AG09319 (cell line): ENCODE measurements at regions not wholly inside any gene's neighbourhood (a gene's known extent, or its start where the extent isn't known, plus 50 kb on each side); places are given as distances from the start of the nearest gene placed in this dataset.
"Not testable (repeated sequence)": the region's sequence is repeated elsewhere in the genome, so short reads cannot be mapped to it uniquely, and the experiment has no call there.

Experiments used
- DNase-seq: peaks from one replicate; pipeline ENCODE4 v3.0.0-alpha.2; 2010; ENCODE audit warnings: low read depth; ENCODE audit errors: extremely low read depth
- CTCF ChIP-seq: IDR thresholded peaks from 2 replicates; pipeline ENCODE4 v1.5.1; 2011; ENCODE audit warnings: low read depth, mild to moderate bottlenecking, inconsistent platforms, low read length, moderate library complexity

DNA sequence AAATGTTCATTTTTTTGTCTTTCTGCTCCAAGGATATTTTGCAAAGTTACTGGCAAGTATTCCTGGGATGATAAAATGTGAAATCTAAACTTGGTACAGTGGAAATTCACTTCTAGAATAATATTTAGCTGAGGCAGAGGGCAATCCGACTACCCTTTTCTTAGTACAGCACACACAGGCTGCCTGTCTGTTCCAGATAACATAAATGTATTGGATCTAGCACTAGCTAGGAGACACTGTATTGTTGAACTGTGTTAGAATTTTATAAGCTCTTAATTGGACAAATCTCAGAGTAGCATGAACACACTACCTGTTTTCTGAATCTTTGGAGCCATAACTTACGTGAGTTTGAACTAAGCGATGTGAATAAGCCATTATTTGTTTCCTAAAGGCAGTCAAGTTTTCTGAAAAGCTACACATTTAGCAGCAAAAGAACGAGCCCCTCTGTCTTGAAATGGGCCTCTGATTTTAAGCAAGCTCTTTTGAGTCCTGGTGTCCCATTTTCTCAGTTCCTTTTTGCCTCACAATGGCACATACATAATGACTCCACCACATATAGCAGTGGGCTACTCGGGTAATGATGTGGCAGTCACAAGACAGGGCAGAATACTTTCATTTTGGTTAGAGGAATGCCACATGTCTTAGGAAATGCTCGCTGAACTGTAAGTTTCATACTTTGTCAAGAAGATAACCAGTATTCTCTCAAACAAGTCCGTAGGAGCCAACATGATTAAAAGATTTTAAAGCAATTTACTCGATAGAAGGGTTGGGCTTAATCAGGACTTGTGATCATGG lies 116.5 kb upstream of the ESR1 start:
- no peak for TF ChIP-seq CTCF

DNA sequence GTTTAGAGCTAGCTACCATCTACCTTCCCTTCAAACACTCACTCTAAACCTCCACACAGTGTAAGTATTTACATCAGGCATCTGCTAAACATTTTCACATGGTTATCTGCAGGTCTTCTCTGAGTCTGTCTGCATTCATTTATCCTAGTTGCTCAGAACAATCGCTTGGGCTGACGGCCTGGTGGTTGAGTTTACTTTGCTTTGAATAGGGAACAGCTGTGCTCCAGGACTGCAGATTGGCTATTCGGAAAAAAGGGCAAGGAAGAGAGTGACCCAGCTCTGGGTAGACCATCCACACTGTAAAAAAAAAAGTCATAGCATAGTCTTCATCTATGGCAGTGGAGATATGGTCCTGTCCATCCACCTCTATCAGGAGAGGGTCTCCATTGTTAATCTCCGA lies 115.3 kb upstream of the ESR1 start:
- no peak for DNase-seq
- no peak for TF ChIP-seq CTCF

More for the DNA sequence above, 116.5 kb upstream of the ESR1 start:
- DNase-seq: no peak

DNA sequence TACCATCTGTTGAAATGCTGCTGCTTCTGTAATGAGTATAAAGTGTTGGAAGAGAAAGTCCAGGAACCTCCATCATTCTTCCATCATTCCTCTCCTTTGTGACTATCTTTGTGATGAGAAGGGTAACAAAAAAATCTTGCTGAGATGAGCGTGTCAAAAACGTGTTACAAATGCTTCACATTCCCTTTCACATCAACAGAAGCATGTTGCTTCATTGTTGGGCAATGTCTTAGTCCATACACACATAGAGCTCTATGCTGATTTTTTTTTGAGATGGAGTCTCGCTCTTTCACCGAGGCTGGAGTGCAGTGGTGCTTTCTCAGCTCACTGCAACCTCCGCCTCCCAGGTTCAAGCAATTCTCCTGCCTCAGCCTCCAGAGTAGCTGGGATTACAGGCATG lies 114.1 kb upstream of the ESR1 start:
- no peak for DNase-seq
- no peak for TF ChIP-seq CTCF

GRCh38 chr6:151695156-151695555 lies 112.3 kb upstream of the ESR1 start:
- DNase-seq: no peak
- TF ChIP-seq CTCF: no peak

DNA sequence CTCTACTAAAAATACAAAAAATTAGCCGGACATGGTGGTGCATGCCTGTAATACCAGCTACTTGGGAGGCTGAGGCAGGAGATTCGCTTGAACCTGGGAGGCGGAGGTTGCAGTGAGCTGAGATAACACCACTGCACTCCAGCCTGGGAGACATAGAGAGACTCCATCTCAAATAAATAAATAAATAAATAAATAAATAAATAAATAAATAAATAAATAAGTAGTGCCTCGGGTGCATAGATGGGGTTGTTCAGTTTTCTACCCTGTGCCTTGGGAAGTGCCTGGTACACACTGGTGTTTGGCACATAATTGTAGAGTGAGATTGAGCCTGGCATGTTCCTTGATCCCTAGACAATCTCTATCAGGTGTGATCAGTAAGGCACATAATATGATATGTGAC lies 111.2 kb upstream of the ESR1 start:
- DNase-seq: not testable (repeated sequence)

DNA sequence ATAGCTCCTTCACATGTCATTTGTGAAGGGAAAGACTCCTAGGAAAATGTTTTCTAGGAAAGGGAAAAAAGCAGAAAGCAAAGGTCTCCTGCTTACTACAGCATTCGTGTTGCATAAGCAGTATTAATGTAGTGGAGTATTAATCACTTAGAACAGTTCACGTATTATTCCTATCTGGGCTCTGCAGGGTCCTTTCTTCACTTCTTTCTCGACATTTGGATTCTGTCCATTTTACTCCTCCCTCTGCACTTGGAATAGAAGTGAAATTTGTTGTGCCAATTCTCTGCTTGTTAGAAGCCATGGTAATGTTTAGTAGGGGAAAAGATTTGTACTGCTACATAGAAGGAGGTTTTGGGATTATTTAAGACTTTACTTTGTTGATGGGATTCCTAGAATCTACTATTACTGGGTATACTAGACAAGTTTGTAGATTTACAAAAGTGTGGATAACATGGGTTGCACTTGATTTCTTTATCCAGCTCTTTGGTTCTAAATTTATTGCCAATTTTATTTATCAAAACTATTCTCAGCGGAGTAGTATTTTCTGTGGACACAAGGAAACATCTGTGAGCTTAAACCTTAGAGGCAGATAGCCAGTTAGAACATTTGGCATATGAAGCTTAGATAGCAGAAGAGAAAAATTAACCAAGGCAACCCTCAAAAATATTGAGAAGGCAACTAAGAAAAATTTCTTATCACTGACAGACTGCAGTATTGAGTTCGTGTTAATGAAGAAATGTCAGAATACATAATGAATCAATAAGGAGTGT lies 108.4 kb upstream of the ESR1 start:
- no peak for DNase-seq
- no peak for TF ChIP-seq CTCF

GRCh38 chr6:151699719-151700118 lies 107.8 kb upstream of the ESR1 start:
- DNase-seq: no peak
- no peak for TF ChIP-seq CTCF
